Medulla oblongata (tissue), 1 donor: ENCODE measurements at regions not wholly inside any gene's neighbourhood (a gene's known extent, or its start where the extent isn't known, plus 50 kb on each side); places are given as distances from the start of the nearest gene placed in this dataset.

Experiments used
- DNase-seq: peaks from one replicate; pipeline ENCODE4 v3.0.0-alpha.2; 2015; ENCODE audit errors: extremely low spot score

DNA sequence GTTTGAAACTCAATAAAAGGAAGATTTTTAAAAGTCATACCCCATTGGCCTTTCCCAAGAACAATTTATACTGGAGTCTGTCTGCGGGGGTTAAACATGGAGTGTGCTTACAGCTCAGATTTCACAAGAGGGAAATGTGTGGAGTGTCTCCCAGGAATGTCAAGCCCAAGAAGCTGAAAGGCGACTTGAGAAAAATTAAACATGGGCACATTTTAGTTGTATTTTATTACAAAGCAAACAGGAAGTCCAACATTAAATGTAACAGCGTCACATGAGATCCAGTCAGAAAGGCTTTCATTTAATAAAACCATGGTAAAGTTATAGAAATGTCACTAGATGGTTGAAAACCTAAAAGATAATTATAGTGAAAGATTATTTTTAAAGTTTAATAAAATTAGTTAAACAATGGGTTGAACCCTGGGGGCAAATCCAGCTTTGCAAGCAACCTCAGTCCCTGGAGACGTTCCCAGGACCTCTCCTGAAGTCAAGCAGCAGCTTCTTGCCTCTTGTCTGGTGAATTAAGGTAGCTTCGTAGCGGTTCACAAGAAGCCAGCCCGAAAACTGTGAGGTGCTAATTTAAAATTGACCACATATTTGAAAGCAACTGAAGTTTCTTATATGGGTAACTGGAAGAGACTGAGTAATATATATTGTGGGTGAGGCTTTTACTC lies 168.4 kb upstream of the EDNRA start:
- DNase-seq, result no peak

DNA sequence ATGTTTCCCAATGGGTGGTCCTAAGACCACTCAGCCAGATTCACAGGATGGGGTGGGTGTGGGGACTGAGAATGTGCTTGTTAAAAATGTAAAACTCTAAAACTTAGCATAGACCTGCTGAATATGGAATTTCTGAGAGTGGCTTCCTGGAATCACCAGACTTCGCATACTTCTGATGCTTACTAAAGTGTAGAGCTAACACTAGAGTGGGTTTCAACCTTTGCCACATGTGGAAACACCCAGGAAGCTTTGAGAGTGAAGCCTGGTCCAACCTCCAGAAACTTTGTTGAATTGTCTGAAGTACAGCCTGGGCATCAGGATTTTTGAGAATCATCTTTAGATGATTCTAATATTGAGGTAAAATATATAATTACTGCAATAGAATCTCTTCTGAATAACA lies 167.8 kb upstream of the EDNRA start:
- DNase-seq, result no peak

- no peak for DNase-seq
These were observed 162.3 kb upstream of the EDNRA start for GRCh38 chr4:147318586-147318985.

GRCh38 chr4:147325571-147325981 lies 155.3 kb upstream of the EDNRA start:
- DNase-seq, result no peak

DNA sequence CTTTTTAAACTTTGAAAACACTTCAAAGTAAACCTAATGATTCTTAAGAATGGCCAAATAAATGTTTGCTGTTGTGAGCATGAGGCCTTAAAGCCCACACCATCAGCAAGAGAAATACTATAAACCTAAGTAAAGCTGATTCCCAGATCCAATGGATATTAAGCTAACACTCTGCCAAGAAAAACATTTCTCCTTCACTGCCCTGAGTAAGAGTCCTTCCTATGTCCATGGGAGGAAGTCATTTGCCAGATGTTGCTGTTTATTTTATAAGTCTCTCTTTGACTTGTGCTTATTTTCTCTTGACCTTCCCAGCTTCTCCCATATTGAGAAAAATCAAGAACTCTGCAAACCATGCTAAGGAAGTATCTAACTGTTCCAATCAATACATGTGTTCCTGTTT lies 154.3 kb upstream of the EDNRA start:
- no peak for DNase-seq

- DNase-seq, result no peak
These were observed 153.6 kb upstream of the EDNRA start for GRCh38 chr4:147327322-147327721.

DNA sequence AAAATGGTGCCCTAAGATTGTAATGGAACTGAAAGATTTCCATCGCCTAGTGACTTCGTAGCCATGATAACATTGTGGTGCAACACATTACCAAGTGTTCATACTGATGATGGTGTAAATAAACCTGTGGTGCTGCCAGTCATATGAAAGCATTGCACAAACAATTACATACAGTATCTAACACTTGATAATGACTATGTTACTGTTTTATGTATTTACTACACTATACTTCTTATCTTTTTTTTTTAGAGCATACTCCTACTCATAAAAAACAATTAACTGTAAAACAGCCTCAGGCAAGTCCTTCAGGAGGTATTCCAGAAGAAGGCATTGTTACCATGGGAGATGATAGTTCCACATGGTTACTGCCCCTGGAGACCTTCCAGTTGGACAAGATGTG lies 152.7 kb upstream of the EDNRA start:
- DNase-seq, result no peak

DNA sequence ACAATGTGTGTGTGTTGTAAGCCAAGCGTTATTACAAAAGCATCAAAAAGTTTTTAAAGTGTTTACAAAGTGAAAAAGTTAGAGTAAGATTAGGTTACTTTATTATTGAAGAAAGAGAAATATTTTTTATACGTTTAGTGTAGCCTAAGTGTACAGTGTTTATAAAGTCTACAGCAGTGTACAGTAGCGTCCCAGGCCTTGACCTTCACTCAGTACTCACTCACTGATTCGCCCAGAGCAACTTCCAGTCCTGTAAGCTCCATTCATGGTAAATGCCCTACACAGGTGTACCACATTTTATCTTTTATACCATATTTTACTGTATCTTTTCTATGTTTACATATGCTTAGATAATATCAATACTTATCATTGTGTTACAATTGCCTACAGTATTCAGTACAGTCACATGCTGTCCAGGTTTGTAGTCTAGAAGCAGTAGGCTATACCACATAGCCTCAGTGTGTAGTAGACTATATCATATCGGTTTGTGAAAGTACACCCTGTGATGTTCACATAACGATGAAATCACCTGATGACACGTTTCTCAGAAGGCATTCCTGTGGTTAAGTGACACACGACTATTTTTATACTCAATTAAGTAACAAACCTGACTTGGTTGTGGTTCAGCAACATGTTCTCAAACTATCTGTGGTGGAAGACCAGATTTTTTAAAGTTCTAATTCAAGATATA lies 152.0 kb upstream of the EDNRA start:
- no peak for DNase-seq

GRCh38 chr4:147332091-147332490 lies 148.8 kb upstream of the EDNRA start:
- no peak for DNase-seq

DNA sequence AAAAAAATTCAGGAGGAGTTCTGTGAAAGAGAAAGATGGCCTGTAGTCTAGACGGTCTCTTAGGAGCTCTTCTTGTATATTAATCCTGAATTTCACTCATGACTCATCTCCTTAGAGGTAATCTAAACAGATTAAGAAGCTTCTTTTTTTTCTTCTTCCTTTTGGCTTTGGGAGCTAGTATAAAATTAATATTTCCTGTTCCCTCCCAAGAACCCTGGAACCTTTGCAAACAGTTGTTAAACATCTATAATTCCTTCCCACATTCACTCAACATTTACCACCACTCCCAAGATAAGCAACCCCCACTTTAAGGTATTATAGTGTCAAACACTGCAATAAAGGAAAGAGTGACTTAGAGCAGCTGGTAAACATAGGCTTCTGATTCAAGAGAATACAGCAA lies 146.4 kb upstream of the EDNRA start:
- DNase-seq, result no peak

DNA sequence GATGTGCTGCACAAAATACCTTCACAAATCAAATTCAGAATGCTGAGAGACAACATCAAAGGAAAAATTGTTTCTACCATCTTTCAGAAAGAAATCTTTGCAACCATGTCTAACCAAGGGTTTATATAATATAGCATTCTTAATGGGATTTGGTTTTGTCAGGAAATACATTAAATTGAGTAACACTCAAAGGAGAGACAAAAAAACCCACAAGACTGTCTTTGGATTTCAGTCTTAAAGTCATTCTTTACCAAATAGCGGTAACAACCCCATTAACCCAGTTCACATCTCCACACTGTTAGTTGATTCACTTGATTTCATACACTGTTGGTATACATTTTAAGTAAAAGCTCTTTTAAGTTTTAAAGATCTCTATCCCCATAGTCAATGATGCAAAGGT lies 145.7 kb upstream of the EDNRA start:
- no peak for DNase-seq

GRCh38 chr4:147336252-147336651 lies 144.6 kb upstream of the EDNRA start:
- no peak for DNase-seq

GRCh38 chr4:147339100-147339499 lies 141.8 kb upstream of the EDNRA start:
- no peak for DNase-seq

GRCh38 chr4:147340111-147340510 lies 140.8 kb upstream of the EDNRA start:
- DNase-seq, result no peak

DNA sequence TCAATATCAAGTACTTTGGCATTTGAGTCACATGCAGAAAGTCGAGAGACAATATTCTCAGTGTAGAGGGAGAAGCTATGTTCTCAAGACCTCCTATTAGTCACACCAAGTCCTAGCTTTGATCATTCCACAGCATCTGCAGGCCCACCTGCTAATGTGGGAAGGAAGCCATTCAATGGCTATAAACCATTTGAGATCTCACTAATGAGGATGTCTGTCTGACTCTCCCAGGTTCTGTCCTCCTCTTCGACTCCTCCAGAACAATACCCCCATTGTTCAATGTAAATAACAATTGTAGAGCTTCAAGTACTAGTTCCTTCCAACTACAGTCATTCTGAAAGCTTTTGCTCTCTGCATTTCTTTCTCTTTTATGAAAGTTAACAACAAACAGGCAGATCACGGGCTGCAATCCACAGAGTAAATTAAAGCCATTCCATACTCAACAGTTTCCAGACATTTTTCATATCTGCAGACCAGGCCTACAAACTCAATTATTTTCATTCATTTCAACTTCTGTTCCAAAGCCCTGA lies 140.2 kb upstream of the EDNRA start:
- DNase-seq, result no peak

- no peak for DNase-seq
These were observed 137.2 kb upstream of the EDNRA start for GRCh38 chr4:147343692-147344091.

DNA sequence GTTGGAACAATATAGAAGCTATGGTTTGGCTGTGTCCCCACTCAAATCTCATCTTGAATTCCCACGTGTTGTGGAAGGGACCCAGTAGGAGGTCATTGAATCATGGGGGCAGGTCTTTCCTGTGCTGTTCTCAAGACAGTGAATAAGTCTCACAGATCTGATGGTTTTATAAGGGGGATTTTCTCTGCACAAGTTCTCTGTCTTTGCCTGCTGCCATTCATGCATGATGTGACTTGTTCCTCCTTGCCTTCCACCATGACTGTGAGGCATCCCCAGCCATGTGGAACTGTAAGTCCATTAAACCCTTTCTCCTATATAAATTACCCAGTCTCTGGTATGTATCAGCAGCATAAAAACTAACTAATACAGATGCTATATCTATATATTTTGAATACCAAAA lies 135.2 kb upstream of the EDNRA start:
- DNase-seq, result no peak

DNA sequence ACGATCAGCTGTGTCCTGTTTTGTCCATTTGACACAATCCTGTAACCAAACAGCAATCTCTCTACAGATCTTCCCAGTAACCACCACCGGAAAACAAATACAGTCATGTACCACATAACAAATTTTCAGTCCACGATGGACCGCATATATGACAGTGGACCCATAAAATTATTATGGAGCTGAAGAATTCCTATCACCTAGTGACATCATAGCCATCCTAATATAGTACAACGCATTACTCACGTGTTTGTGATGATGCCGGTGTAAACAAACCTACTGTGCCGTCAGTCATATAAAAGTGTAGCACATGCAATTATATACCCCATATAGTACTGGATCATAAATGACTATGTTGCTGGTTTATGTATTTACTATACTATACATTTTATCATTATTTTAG lies 133.7 kb upstream of the EDNRA start:
- no peak for DNase-seq

DNA sequence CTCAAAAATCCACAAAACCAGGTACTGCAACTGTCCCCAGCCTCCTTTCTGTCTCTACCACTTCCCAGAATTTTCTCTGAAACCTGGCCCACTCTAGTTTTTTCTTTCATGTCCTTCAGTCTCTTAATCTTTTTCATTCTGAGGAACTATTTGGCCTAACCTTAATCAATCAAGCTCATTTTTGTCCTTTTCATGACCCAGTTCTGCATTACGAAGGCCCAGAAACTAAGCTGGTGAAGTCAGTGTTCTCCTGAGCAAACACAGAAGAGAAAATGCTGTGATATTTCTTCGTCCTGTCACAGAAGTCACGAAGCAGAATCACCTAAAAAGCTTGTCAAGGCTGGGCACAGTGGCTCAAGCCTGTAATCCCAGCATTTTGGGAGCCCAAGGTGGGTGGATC lies 131.7 kb upstream of the EDNRA start:
- no peak for DNase-seq

- DNase-seq, result no peak
These were observed 129.7 kb upstream of the EDNRA start for GRCh38 chr4:147351083-147351787.

- no peak for DNase-seq
These were observed 126.7 kb upstream of the EDNRA start for GRCh38 chr4:147354237-147354636.

DNA sequence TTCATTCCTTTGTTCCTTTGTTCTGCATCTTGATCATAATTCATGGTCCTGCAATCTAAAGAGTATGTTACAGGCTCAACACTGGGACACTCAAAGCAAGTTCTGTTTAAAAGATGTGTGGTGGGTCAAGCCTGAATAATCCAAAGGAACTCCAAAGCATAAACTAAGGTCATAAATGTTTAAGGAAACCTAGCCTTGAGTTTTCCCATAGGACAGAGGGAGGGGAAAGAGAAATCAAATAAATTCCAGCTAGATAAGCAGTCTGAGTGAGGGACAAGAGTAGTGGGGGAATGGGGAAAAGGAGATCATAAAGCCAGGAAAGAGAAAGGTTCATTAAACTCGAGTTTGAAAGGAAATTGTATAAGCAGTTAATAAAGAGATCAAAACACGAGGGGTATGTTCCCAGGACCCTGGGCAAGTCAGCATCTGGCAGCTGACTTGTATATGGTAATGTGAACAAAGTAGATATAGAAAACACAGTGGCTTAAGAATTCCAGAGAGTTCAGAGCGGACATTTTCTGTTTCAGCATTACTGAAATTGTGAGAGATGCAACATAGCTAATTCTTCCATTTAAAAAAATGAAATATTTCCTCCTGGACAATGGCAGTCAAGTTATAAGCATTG lies 125.8 kb upstream of the EDNRA start:
- DNase-seq, result no peak
